Lower lobe of right lung (tissue), 2 donors: ENCODE measurements at regions not wholly inside any gene's neighbourhood (a gene's known extent, or its start where the extent isn't known, plus 50 kb on each side); places are given as distances from the start of the nearest gene placed in this dataset.

Experiments
- ATAC-seq, 2 donors: fragments of 200-7000 bp; cut with Tn5 transposase; one replicate each; pipeline ENCODE4 v1.9.1; 2020 to 2022; ENCODE audit warnings: mild to moderate bottlenecking in 2 of 2, moderate library complexity in 2 of 2
- DNase-seq: peaks from one replicate; pipeline ENCODE4 v3.0.0-alpha.2; 2020
- H3K27ac ChIP-seq: fragments of 200-600 bp; one replicate; pipeline ENCODE4 v1.8.0; 2022
- H3K27me3 ChIP-seq: fragments of 200-600 bp; one replicate; pipeline ENCODE4 v1.8.0; 2022; ENCODE audit warnings: low read depth
- H3K36me3 ChIP-seq: fragments of 200-600 bp; one replicate; pipeline ENCODE4 v1.8.0; 2022; ENCODE audit warnings: mild to moderate bottlenecking
- H3K4me1 ChIP-seq: fragments of 200-600 bp; one replicate; pipeline ENCODE4 v1.8.0; 2022
- H3K4me3 ChIP-seq: fragments of 200-600 bp; one replicate; pipeline ENCODE4 v1.8.0; 2022; ENCODE audit warnings: mild to moderate bottlenecking
- H3K9me3 ChIP-seq: fragments of 200-600 bp; one replicate; pipeline ENCODE4 v1.8.0; 2022
- CTCF ChIP-seq: fragments of 200-600 bp; IDR thresholded peaks from one replicate; pipeline ENCODE4 v1.8.0; 2022; ENCODE audit warnings: antibody characterized with exemption, mild to moderate bottlenecking
- intact Hi-C: fragments of 100-400 bp; cut with DNase I; formaldehyde crosslinking; loops from one replicate; pipeline ENCODE4 v1.11.0; 2022
- donor health status: DM: no; HTN: yes; CAD: no; lungs with severe emphysema.

- H3K4me1 ChIP-seq, result no peaks in the 10 kb centered on the region
- H3K9me3 ChIP-seq, result no peaks in the 10 kb centered on the region
- no peak overlapping the region for H3K4me3 ChIP-seq
- H3K36me3 ChIP-seq, result no peaks in the 10 kb centered on the region
- TF ChIP-seq CTCF, result no peak
- H3K27me3 ChIP-seq, result no peaks in the 10 kb centered on the region
- ATAC-seq, result no peak
- intact Hi-C loops, result no loop called here
- no peak for DNase-seq
- no peak overlapping the region for H3K27ac ChIP-seq
Measured at GRCh38 chr5:2860101-2860500, 108.6 kb upstream of the IRX2 start.

DNA sequence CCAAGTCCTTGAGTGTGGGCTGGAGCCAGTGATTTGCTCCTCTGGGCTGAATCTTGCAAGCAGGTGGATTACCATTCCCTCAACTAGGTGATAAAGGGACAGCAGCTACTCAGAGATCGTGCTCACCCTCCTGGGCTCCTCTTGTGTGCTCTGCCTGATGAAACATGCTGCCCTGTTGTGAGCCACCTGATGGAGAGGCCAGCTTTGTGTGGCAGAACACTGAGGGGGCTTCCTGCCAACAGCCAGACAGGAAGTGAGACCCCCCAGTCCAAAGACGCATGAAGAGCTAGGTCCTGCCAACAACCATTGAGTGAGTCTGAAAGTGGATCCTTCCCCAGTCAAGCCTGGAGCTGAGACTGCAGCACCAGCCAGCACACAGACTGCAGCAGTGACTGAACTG is 106.4 kb upstream of the IRX2 start:
- no peak overlapping the region for H3K4me3 ChIP-seq
- intact Hi-C loops, result no loop called here
- no peak for ATAC-seq
- no peaks in the 10 kb centered on the region for H3K4me1 ChIP-seq
- no peaks in the 10 kb centered on the region for H3K36me3 ChIP-seq
- H3K9me3 ChIP-seq, result no peaks in the 10 kb centered on the region
- no peak for DNase-seq
- H3K27me3 ChIP-seq, result no peaks in the 10 kb centered on the region
- no peak for TF ChIP-seq CTCF
- H3K27ac ChIP-seq, result no peak overlapping the region

GRCh38 chr5:2856206-2856605 is 104.7 kb upstream of the IRX2 start:
- no peak overlapping the region for H3K4me3 ChIP-seq
- ATAC-seq (no peak), DNase-seq (no peak)
- intact Hi-C loops, result no loop called here
- no peaks in the 10 kb centered on the region for H3K36me3 ChIP-seq
- no peaks in the 10 kb centered on the region for H3K27me3 ChIP-seq
- no peak for TF ChIP-seq CTCF
- H3K27ac ChIP-seq, result no peak overlapping the region
- no peaks in the 10 kb centered on the region for H3K4me1 ChIP-seq
- H3K9me3 ChIP-seq, result no peaks in the 10 kb centered on the region

GRCh38 chr5:2852446-2852845 is 101.0 kb upstream of the IRX2 start:
- Histone ChIP-seq H3K36me3 (no peaks in the 10 kb centered on the region), H3K9me3 (no peaks in the 10 kb centered on the region), H3K4me1 (no peaks in the 10 kb centered on the region), H3K4me3 (no peak overlapping the region), H3K27ac (no peak overlapping the region), H3K27me3 (no peaks in the 10 kb centered on the region)
- ATAC-seq, result no peak
- intact Hi-C loops, result no loop called here
- no peak for TF ChIP-seq CTCF
- DNase-seq, result no peak

DNA sequence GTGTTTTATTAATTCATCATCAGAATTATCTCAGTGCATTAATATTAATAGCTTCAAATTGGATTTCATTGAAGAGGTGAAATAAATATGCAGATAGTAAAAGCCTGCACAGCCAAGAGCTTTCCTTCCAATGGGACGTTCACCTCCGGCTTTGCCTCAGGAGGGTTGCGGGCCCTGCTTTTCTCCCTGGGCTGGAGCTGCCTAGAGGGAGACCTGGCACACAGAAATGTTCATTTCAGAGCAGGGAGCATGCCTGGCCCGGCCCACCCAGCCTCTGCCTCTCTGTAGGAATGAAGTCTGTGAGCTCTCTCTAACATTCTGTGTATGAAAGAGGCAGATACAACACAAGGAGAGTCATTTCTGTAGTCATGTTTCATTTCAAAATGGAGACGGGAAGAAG is 100.4 kb upstream of the IRX2 start:
- H3K36me3 ChIP-seq, result no peaks in the 10 kb centered on the region
- intact Hi-C loops, result no loop called here
- DNase-seq, result no peak
- H3K27ac ChIP-seq, result no peak overlapping the region
- H3K4me1 ChIP-seq, result no peaks in the 10 kb centered on the region
- no peak overlapping the region for H3K4me3 ChIP-seq
- H3K9me3 ChIP-seq, result no peaks in the 10 kb centered on the region
- TF ChIP-seq CTCF, result no peak
- H3K27me3 ChIP-seq, result no peaks in the 10 kb centered on the region
- no peak for ATAC-seq

GRCh38 chr5:2849429-2849828 is 98.0 kb upstream of the IRX2 start:
- Histone ChIP-seq H3K4me3 (no peak overlapping the region), H3K4me1 (no peaks in the 10 kb centered on the region), H3K27ac (no peak overlapping the region), H3K27me3 (no peaks in the 10 kb centered on the region), H3K9me3 (no peaks in the 10 kb centered on the region), H3K36me3 (no peaks in the 10 kb centered on the region)
- intact Hi-C loops, result no loop called here
- TF ChIP-seq CTCF, result no peak
- DNase-seq (no peak), ATAC-seq (no peak)
